ENCODE measurements at regions not wholly inside any gene's neighbourhood (a gene's known extent, or its start where the extent isn't known, plus 50 kb on each side); places are given as distances from the start of the nearest gene placed in this dataset.
A peak's percentile ranks its signal among the peaks of the same experiment; 100 is the strongest.

DNA sequence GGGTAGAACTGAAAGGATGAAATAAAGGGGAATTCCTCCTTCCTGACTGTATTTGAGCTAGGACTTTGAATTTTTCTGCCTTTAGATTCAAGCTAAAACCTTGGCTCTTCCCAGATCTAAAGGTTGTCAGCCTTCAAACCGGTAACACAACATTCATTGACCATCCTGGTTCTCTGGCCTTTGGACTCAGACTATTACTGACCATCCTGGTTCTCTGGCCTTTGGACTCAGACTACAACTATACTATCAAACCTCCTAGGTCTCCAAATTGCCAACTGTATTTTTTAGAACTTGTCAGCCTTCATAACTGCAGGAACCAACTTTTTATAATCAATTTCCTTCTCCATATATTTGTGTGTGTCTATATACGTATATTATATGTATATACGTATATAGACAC lies 140.6 kb upstream of the RBMY1B start:
- no peak for DNase-seq (ENCODE audit: low spot score)

DNA sequence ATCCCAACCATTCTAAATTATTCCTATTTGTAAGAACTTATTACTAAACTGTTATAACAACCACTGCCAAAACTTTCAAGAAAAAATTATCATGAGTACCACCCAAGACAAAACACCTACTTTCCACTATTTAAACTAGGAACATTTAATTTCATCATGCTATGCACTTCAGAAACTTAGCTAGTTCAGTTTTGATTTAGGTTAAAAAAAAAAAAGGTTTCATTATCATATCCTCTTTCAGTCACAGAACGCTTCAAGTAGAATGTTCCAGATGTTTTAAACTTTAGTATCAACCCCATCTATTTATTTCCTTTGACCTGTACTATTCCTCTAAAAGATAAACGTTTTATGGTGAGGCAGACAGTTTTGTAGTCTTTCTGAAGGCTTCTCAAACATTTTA lies 117.0 kb upstream of the RBMY1B start:
- no peak for DNase-seq (ENCODE audit: low spot score)

DNA sequence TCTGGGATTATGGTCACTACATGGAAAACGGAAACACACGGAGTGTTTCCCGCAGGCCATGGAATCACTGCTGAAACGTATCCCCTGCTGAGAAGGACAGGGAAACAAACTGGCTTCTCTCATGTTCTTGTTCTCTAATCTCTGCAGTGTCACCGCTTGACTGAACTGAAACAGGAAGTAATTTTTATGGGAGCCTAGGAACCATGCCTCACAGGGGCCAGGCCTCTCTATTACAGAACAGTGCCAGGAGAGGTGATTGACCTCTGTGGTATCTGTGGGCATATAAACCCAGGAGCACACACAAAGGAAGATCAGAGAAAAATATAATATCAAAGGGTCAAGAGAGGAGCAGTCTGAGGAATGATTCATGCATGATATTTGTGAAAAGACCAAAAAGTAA lies 88.9 kb upstream of the RBMY1B start:
- peak; percentile 24 for DNase-seq (ENCODE audit: low spot score)

DNA sequence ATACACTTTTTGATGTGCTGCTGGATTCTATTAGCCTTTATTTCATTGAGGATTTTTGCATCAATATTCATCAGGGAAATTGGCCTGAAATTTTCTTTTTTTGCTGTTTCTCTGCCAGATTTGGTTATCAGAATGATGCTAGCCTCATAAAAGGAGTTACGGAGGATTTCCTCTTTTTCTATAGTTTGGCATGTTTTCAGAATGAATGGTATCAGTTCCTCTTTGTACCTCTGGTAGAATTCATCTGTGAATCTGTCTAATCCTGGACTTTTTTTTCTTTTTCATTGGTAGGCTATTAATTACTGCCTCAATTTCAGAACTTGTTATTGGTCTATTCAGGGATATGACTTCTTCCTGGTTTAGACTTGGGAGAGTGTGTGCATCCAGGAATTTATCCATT lies 70.6 kb upstream of the RBMY1B start:
- no peak for DNase-seq (ENCODE audit: low spot score)

DNA sequence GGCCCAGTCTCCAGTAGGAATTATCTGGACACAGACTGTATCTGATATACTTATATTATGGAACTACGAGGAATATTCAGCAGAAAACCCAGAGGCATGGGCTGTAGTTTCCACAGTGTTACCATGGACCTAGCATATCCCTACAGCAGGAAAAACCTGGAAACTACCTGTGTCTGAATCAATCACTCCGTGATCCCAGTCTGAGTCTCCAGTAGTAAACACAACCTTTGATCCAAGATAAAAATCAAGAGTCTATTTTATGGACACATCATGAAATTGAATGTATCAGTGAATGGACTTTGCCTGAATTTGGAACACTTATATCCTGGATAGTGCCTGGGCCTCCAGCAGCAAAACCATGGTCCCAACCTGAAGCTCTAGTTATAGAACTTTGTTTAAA lies 57.5 kb upstream of the RBMY1B start:
- no peak for DNase-seq (ENCODE audit: low spot score)

DNA sequence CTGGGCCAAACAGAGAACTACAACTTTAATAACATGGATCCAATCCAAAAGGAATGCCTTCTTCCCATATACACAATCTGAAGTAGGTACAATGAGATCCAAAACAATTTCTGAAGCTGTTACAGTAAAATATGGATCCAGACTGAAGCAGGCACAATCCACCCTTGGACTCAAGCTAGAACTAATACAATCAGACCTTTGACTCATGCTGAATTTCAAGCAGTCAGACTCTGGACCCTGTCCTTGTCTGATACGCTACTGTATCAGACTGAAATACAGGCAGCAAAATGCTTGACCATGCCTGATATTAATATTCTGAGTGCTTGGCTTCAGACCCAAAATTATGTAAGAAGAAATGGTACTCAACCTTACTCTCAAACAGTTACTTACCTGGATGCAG lies 57.0 kb upstream of the RBMY1B start:
- DNase-seq (ENCODE audit: low spot score): no peak

DNA sequence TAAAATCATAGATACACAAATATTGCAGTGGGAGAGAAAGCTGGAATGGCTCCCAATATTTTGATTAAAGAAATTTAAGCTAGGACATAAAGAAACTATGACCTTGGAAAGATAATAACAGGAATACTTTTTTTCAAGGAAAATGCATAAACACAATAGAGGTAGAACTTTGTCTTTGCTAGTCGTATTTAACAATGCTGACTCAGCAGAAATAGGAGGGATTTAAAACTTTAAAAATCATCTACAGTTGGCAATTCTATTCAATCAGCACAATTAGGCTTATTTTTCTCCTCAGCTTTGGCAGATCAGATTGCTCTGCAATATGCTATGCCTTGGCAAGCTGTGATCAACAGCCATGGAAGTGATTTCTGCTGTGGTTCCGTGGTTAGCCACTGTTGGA lies 51.5 kb upstream of the RBMY1B start:
- peak; percentile 5 for DNase-seq (ENCODE audit: low spot score)
